HEK293 (cell line): ENCODE measurements at regions not wholly inside any gene's neighbourhood (a gene's known extent, or its start where the extent isn't known, plus 50 kb on each side); places are given as distances from the start of the nearest gene placed in this dataset.

Experiments used
- CTCF ChIA-PET: fragments of 350-600 bp; formaldehyde crosslinking; extraction: SDS; loops from one replicate; lab custom pipeline; 2021; ENCODE audit warnings: antibody characterized with exemption; lab: Yijun Ruan, JAX
- POLR2A ChIA-PET: fragments of 300-600 bp; formaldehyde crosslinking; extraction: SDS; loops from one replicate; lab custom pipeline; 2020; ENCODE audit warnings: antibody characterized with exemption, inconsistent platforms; lab: Yijun Ruan, JAX
- H3K27ac ChIP-seq: fragments of 200-500 bp; sonication (Bioruptor generic); 2 replicates; pipeline ENCODE4 v1.5.1; 2014; ENCODE audit warnings: low read depth, low read length, control low read depth, inconsistent platforms; ENCODE audit errors: extremely low read depth
- H3K36me3 ChIP-seq, 2 experiments: fragments of 200-500 bp in 1 of 2; sonication (Bioruptor generic) in 1 of 2; 1 replicate in 1 of 2; 2 replicates in 1 of 2; pipeline ENCODE4 v1.5.1; 2014 to 2017; ENCODE audit warnings: inconsistent platforms in 2 of 2, low read length in 2 of 2; ENCODE audit not compliant: control insufficient read depth in 2 of 2, insufficient read depth in 1 of 2
- H3K4me1 ChIP-seq: fragments of 200-500 bp; sonication (Bioruptor generic); 2 replicates; pipeline ENCODE4 v1.5.1; 2014; ENCODE audit warnings: mild to moderate bottlenecking, low read length, inconsistent platforms; ENCODE audit not compliant: control insufficient read depth, insufficient read depth
- H3K4me3 ChIP-seq: 2 replicates; pipeline ENCODE4 v1.5.1; 2011; ENCODE audit warnings: low read depth, mild to moderate bottlenecking, control low read depth, low read length, moderate library complexity
- H3K9me3 ChIP-seq: fragments of 200-500 bp; sonication (Bioruptor generic); 2 replicates; pipeline ENCODE4 v1.5.1; 2014; ENCODE audit warnings: low read depth, low read length, inconsistent platforms; ENCODE audit not compliant: control insufficient read depth, insufficient read depth
- BCL11B ChIP-seq: fragments of 450-650 bp; formaldehyde crosslinking; IDR thresholded peaks from 2 replicates; pipeline ENCODE4 v1.5.1; 2016; ENCODE audit warnings: low read depth, missing biosample characterization, missing genetic modification characterization
- KLF7 ChIP-seq: fragments of 450-650 bp; formaldehyde crosslinking; IDR thresholded peaks from 2 replicates; pipeline ENCODE4 v1.5.1; 2016; ENCODE audit warnings: missing biosample characterization, missing genetic modification characterization, borderline replicate concordance
- PRDM1 ChIP-seq: fragments of 450-650 bp; formaldehyde crosslinking; IDR thresholded peaks from 2 replicates; pipeline ENCODE4; 2016; ENCODE audit warnings: missing biosample characterization, missing genetic modification characterization
- SCRT2 ChIP-seq: fragments of 450-650 bp; formaldehyde crosslinking; IDR thresholded peaks from 2 replicates; pipeline ENCODE4 v1.5.1; 2016; ENCODE audit warnings: missing biosample characterization, missing genetic modification characterization
- ZBTB48 ChIP-seq: fragments of 450-650 bp; formaldehyde crosslinking; IDR thresholded peaks from 2 replicates; pipeline ENCODE4 v1.5.1; 2016; ENCODE audit warnings: missing biosample characterization, missing genetic modification characterization
- ZNF121 ChIP-seq: fragments of 450-650 bp; formaldehyde crosslinking; IDR thresholded peaks from 2 replicates; pipeline ENCODE4 v1.5.1; 2016; ENCODE audit warnings: missing biosample characterization, missing genetic modification characterization
- ZNF146 ChIP-seq: fragments of 450-650 bp; formaldehyde crosslinking; IDR thresholded peaks from 2 replicates; pipeline ENCODE4 v1.5.1; 2016; ENCODE audit warnings: missing biosample characterization, missing genetic modification characterization
- ZNF157 ChIP-seq: fragments of 450-650 bp; formaldehyde crosslinking; IDR thresholded peaks from 2 replicates; pipeline ENCODE4 v1.5.1; 2016; ENCODE audit warnings: missing biosample characterization, missing genetic modification characterization
- ZNF175 ChIP-seq: fragments of 450-650 bp; formaldehyde crosslinking; IDR thresholded peaks from 2 replicates; pipeline ENCODE4 v1.5.1; 2016; ENCODE audit warnings: missing biosample characterization, missing genetic modification characterization
- ZNF239 ChIP-seq: fragments of 450-650 bp; formaldehyde crosslinking; IDR thresholded peaks from 2 replicates; pipeline ENCODE4 v1.5.1; 2016; ENCODE audit warnings: missing biosample characterization, missing genetic modification characterization
- ZNF292 ChIP-seq: fragments of 450-650 bp; formaldehyde crosslinking; IDR thresholded peaks from 2 replicates; pipeline ENCODE4 v1.5.1; 2016; ENCODE audit warnings: low read depth, missing biosample characterization, missing genetic modification characterization, borderline replicate concordance
- ZNF391 ChIP-seq: fragments of 450-650 bp; formaldehyde crosslinking; IDR thresholded peaks from 2 replicates; pipeline ENCODE4 v1.5.1; 2016; ENCODE audit warnings: low read depth, missing biosample characterization, missing genetic modification characterization, borderline replicate concordance
- ZNF426 ChIP-seq: fragments of 450-650 bp; formaldehyde crosslinking; IDR thresholded peaks from 2 replicates; pipeline ENCODE4 v1.5.1; 2017; ENCODE audit warnings: missing biosample characterization, missing genetic modification characterization, mild to moderate bottlenecking, inconsistent platforms, moderate library complexity
- ZNF530 ChIP-seq: fragments of 450-650 bp; formaldehyde crosslinking; IDR thresholded peaks from 2 replicates; pipeline ENCODE4 v1.5.1; 2016; ENCODE audit warnings: low read depth, missing biosample characterization, missing genetic modification characterization
- ZNF548 ChIP-seq: fragments of 450-650 bp; formaldehyde crosslinking; IDR thresholded peaks from 2 replicates; pipeline ENCODE4 v1.5.1; 2016; ENCODE audit warnings: missing biosample characterization, missing genetic modification characterization
- ZNF560 ChIP-seq: fragments of 450-650 bp; formaldehyde crosslinking; IDR thresholded peaks from 2 replicates; pipeline ENCODE4 v1.5.1; 2017; ENCODE audit warnings: missing biosample characterization, missing genetic modification characterization, borderline replicate concordance
- ZNF571 ChIP-seq: fragments of 450-650 bp; formaldehyde crosslinking; IDR thresholded peaks from 2 replicates; pipeline ENCODE4 v1.5.0; 2017; ENCODE audit warnings: missing biosample characterization, missing genetic modification characterization
- ZNF596 ChIP-seq: fragments of 450-650 bp; IDR thresholded peaks from 2 replicates; pipeline ENCODE4 v1.5.0; 2018; ENCODE audit warnings: missing biosample characterization, mild to moderate bottlenecking, missing genetic modification characterization, moderate library complexity
- ZNF629 ChIP-seq: fragments of 450-650 bp; formaldehyde crosslinking; IDR thresholded peaks from 2 replicates; pipeline ENCODE4 v1.5.1; 2017; ENCODE audit warnings: missing biosample characterization, missing genetic modification characterization
- ZNF76 ChIP-seq: fragments of 450-650 bp; formaldehyde crosslinking; IDR thresholded peaks from 2 replicates; pipeline ENCODE4; 2016; ENCODE audit warnings: low read depth, missing biosample characterization, missing genetic modification characterization, borderline replicate concordance
- ZNF791 ChIP-seq: fragments of 450-650 bp; formaldehyde crosslinking; IDR thresholded peaks from 2 replicates; pipeline ENCODE4 v1.5.1; 2016; ENCODE audit warnings: missing biosample characterization, missing genetic modification characterization
- TF ChIP-seq, protein P1 (sequence below): fragments of 450-650 bp; formaldehyde crosslinking; IDR thresholded peaks from 2 replicates; pipeline ENCODE4 v1.5.1; 2016; ENCODE audit warnings: missing biosample characterization, missing genetic modification characterization
- TF ChIP-seq, protein P2 (sequence below): IDR thresholded peaks from 2 replicates; pipeline ENCODE4 v1.6.1; 2011; ENCODE audit warnings: mild to moderate bottlenecking, low read depth, low read length, borderline replicate concordance
- TF ChIP-seq, protein P3 (sequence below): fragments of 450-650 bp; IDR thresholded peaks from 2 replicates; pipeline ENCODE4 v1.5.1; 2018; ENCODE audit warnings: missing biosample characterization, mild to moderate bottlenecking, missing genetic modification characterization
- TF ChIP-seq, protein P4 (sequence below): fragments of 450-650 bp; formaldehyde crosslinking; IDR thresholded peaks from 2 replicates; pipeline ENCODE4 v1.5.1; 2016; ENCODE audit warnings: missing biosample characterization, missing genetic modification characterization

GRCh38 chr2:67631483-67631882, 234.3 kb downstream of the ETAA1 start:
- no peaks in the 10 kb centered on the region for H3K4me1 ChIP-seq
- no peaks in the 10 kb centered on the region for H3K9me3 ChIP-seq
- H3K27ac ChIP-seq = no peak overlapping the region
- H3K36me3 ChIP-seq = no peaks in the 10 kb centered on the region
- TF ChIP-seq ZNF76 (tag by site-specific recombination) = no peak
- ChIA-PET CTCF (interaction anchor here (0.8 to 0.9 kb wide), 2 partner anchors 10 to 43 kb away, joined by 3 to 7 read pairs; no protein-coding TSS in a partner anchor), POLR2A (no interaction called here)
- no peak overlapping the region for H3K4me3 ChIP-seq

DNA sequence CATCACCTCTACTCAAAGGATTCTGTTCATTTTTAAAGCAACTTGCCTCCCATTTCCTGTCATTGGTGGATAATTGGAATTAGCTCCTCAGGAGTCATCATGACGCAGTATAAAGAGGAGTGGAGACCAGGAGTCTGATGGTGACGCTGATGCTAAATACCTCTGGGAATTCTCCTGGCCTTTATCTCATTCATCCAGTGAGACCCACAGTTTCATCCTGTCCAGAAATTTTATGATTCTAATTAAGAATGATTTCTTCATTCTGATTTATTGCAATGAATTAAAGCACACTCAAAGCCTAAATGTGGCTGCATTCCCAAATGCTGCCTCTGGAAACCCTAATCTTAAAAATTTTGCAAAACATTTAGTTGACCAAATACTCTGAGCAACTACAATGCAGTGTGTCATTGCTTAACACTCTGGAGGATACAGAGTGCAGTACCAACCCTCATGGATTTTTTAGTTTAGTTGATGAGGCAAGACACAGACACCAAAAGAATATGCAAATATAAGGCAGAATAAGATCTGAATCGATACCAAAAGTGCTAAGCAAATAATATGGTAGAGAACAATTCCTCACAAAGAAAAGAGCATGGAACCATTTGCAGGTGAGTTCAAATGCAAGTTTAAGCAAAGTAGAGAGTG, 236.2 kb downstream of the ETAA1 start:
- H3K27ac ChIP-seq = no peak overlapping the region
- no peaks in the 10 kb centered on the region for H3K36me3 ChIP-seq
- no peaks in the 10 kb centered on the region for H3K9me3 ChIP-seq
- CTCF ChIA-PET = interaction anchor here (0.8 kb wide), 1 partner anchor 18 kb away, joined by 4 read pairs; no protein-coding TSS in a partner anchor
- POLR2A ChIA-PET = no interaction called here
- no peak overlapping the region for H3K4me3 ChIP-seq
- no peaks in the 10 kb centered on the region for H3K4me1 ChIP-seq
- no peak for TF ChIP-seq ZNF791
- no peak for TF ChIP-seq ZNF175 (tag by site-specific recombination)
- no peak for TF ChIP-seq ZNF596 (tag by site-specific recombination)
- no peak for TF ChIP-seq ZNF121
- no peak for TF ChIP-seq ZNF292
- TF ChIP-seq ZBTB48 (tag by site-specific recombination) = no peak
- TF ChIP-seq ZNF157 (tag by site-specific recombination) = no peak
- TF ChIP-seq KLF7 (tag by site-specific recombination) = no peak
- TF ChIP-seq, protein P1, sequence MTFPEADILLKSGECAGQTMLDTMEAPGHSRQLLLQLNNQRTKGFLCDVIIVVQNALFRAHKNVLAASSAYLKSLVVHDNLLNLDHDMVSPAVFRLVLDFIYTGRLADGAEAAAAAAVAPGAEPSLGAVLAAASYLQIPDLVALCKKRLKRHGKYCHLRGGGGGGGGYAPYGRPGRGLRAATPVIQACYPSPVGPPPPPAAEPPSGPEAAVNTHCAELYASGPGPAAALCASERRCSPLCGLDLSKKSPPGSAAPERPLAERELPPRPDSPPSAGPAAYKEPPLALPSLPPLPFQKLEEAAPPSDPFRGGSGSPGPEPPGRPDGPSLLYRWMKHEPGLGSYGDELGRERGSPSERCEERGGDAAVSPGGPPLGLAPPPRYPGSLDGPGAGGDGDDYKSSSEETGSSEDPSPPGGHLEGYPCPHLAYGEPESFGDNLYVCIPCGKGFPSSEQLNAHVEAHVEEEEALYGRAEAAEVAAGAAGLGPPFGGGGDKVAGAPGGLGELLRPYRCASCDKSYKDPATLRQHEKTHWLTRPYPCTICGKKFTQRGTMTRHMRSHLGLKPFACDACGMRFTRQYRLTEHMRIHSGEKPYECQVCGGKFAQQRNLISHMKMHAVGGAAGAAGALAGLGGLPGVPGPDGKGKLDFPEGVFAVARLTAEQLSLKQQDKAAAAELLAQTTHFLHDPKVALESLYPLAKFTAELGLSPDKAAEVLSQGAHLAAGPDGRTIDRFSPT (tag by site-specific recombination) = no peak
- TF ChIP-seq SCRT2 (tag by site-specific recombination) = no peak
- TF ChIP-seq ZNF391 (tag by site-specific recombination) = no peak
- TF ChIP-seq BCL11B (tag by site-specific recombination) = no peak
- TF ChIP-seq, protein P2, sequence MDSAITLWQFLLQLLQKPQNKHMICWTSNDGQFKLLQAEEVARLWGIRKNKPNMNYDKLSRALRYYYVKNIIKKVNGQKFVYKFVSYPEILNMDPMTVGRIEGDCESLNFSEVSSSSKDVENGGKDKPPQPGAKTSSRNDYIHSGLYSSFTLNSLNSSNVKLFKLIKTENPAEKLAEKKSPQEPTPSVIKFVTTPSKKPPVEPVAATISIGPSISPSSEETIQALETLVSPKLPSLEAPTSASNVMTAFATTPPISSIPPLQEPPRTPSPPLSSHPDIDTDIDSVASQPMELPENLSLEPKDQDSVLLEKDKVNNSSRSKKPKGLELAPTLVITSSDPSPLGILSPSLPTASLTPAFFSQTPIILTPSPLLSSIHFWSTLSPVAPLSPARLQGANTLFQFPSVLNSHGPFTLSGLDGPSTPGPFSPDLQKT = no peak
- TF ChIP-seq, all 188 proteins: peak for 0

DNA sequence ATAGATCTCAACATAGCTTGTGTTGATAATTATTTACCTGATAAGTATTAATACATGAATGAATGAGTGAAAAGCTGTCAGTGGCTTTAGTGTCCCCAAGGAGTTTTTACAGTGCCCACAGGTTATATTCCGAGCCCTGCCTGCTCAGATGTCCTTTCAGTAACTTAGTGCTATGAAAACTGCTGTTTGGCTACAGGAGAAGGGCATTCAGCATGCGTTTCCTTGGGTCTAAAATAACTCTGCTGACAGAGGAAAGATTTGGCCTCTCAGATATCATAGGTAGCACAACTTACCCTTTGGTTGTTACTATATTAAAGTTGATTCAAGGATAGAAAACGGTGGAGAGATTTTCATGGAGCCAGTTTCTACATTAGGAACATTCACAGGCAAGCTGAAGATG, 241.0 kb downstream of the ETAA1 start:
- ChIA-PET POLR2A (no interaction called here), CTCF (interaction anchor here (2.3 kb wide), 1 partner anchor 13 kb away, joined by 7 read pairs; no protein-coding TSS in a partner anchor)
- Histone ChIP-seq H3K4me3 (no peak overlapping the region), H3K27ac (no peak overlapping the region), H3K36me3 (no peaks in the 10 kb centered on the region), H3K9me3 (no peaks in the 10 kb centered on the region), H3K4me1 (peaks cover 10% of the 10 kb centered on the region; the same call in 1 of the 2 replicates)
- no peak for TF ChIP-seq ZNF629 (tag by site-specific recombination)
- no peak for TF ChIP-seq ZNF571 (tag by site-specific recombination)
- TF ChIP-seq ZNF548 (tag by site-specific recombination) = no peak
- no peak for TF ChIP-seq ZNF560
- no peak for TF ChIP-seq ZNF530 (tag by site-specific recombination)
- TF ChIP-seq, protein P3, sequence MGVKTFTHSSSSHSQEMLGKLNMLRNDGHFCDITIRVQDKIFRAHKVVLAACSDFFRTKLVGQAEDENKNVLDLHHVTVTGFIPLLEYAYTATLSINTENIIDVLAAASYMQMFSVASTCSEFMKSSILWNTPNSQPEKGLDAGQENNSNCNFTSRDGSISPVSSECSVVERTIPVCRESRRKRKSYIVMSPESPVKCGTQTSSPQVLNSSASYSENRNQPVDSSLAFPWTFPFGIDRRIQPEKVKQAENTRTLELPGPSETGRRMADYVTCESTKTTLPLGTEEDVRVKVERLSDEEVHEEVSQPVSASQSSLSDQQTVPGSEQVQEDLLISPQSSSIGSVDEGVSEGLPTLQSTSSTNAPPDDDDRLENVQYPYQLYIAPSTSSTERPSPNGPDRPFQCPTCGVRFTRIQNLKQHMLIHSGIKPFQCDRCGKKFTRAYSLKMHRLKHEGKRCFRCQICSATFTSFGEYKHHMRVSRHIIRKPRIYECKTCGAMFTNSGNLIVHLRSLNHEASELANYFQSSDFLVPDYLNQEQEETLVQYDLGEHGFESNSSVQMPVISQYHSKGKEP (tag by site-specific recombination) = no peak
- no peak for TF ChIP-seq ZNF146 (tag by site-specific recombination)
- TF ChIP-seq, protein P4, sequence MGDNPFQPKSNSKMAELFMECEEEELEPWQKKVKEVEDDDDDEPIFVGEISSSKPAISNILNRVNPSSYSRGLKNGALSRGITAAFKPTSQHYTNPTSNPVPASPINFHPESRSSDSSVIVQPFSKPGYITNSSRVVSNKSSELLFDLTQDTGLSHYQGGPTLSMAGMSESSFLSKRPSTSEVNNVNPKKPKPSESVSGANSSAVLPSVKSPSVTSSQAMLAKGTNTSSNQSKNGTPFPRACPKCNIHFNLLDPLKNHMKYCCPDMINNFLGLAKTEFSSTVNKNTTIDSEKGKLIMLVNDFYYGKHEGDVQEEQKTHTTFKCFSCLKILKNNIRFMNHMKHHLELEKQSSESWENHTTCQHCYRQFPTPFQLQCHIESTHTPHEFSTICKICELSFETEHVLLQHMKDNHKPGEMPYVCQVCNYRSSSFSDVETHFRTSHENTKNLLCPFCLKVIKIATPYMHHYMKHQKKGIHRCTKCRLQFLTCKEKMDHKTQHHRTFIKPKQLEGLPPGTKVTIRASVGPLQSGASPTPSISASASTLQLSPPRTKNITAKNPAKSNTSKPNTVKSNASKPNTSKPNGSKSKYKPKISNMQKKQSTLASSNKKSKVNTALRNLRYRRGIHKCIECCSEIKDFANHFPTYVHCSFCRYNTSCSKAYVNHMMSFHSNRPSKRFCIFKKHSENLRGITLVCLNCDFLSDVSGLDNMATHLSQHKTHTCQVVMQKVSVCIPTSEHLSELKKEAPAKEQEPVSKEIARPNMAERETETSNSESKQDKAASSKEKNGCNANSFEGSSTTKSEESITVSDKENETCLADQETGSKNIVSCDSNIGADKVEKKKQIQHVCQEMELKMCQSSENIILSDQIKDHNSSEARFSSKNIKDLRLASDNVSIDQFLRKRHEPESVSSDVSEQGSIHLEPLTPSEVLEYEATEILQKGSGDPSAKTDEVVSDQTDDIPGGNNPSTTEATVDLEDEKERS (tag by site-specific recombination) = no peak
- no peak for TF ChIP-seq ZNF239
- TF ChIP-seq PRDM1 = no peak
- no peak for TF ChIP-seq KLF7 (tag by site-specific recombination)
- TF ChIP-seq ZNF426 (tag by site-specific recombination) = no peak
